OCI-LY3 (cell line): ENCODE measurements at regions not wholly inside any gene's neighbourhood (a gene's known extent, or its start where the extent isn't known, plus 50 kb on each side); places are given as distances from the start of the nearest gene placed in this dataset.

Experiments used
- EZH2phosphoT487 ChIP-seq: fragments of 200-600 bp; shearing (Covaris generic); IDR thresholded peaks from 2 replicates; pipeline ENCODE4 v1.6.1; 2018; ENCODE audit warnings: antibody characterized with exemption, mixed run types, low read depth
- TF ChIP-seq, protein P1 (sequence below): fragments of 200-600, 300-600 bp; sonication (generic); IDR thresholded peaks from 2 replicates; pipeline ENCODE4 v1.5.1; 2014; ENCODE audit warnings: antibody characterized with exemption, low read length, low read depth

DNA sequence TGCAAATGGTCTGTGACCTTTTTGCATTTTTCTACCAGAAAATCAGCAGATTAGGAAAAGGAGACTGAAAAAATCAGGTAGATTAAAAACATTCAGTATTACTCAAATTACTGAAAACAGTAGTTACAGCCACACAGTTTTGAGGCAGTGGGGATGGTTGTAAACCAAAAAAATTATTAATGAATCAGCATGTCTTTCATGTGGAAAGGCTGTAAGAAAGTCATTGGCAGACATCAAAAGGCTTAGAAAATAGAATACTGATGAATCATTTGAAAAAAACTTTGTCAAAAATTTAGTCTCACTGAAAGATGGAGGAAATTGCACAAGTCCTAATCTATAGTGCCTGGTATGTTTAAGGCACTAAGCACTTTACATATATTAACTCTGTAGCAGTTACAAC, 133.9 kb upstream of the GCFC2 start:
- TF ChIP-seq, protein P1, sequence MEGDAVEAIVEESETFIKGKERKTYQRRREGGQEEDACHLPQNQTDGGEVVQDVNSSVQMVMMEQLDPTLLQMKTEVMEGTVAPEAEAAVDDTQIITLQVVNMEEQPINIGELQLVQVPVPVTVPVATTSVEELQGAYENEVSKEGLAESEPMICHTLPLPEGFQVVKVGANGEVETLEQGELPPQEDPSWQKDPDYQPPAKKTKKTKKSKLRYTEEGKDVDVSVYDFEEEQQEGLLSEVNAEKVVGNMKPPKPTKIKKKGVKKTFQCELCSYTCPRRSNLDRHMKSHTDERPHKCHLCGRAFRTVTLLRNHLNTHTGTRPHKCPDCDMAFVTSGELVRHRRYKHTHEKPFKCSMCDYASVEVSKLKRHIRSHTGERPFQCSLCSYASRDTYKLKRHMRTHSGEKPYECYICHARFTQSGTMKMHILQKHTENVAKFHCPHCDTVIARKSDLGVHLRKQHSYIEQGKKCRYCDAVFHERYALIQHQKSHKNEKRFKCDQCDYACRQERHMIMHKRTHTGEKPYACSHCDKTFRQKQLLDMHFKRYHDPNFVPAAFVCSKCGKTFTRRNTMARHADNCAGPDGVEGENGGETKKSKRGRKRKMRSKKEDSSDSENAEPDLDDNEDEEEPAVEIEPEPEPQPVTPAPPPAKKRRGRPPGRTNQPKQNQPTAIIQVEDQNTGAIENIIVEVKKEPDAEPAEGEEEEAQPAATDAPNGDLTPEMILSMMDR, result no peak
- TF ChIP-seq EZH2phosphoT487, result no peak
